ENCODE measurements at regions not wholly inside any gene's neighbourhood (a gene's known extent, or its start where the extent isn't known, plus 50 kb on each side); places are given as distances from the start of the nearest gene placed in this dataset.

- no peak for DNase-seq (ENCODE audit: extremely low read depth, low read depth)
- TF ChIP-seq CTCF (IDR thresholded peaks at IDR 0.05; ENCODE audit: low read depth, low read length), result no peak
Measured at GRCh38 chr11:106369224-106369623, 291.8 kb downstream of the AASDHPPT start.

- DNase-seq (ENCODE audit: extremely low read depth, low read depth), result no peak
- TF ChIP-seq CTCF (IDR thresholded peaks at IDR 0.05; ENCODE audit: low read depth, low read length), result no peak
Measured at GRCh38 chr11:106378513-106379179, 301.2 kb downstream of the AASDHPPT start.

- no peak for TF ChIP-seq CTCF (IDR thresholded peaks at IDR 0.05; ENCODE audit: low read depth, low read length)
- no peak for DNase-seq (ENCODE audit: extremely low read depth, low read depth)
Measured at GRCh38 chr11:106379265-106379664, 301.8 kb downstream of the AASDHPPT start.

GRCh38 chr11:106379712-106380111 is 302.2 kb downstream of the AASDHPPT start:
- TF ChIP-seq CTCF (IDR thresholded peaks at IDR 0.05; ENCODE audit: low read depth, low read length), result no peak
- DNase-seq (ENCODE audit: extremely low read depth, low read depth), result no peak

GRCh38 chr11:106381895-106382294 is 304.4 kb downstream of the AASDHPPT start:
- no peak for DNase-seq (ENCODE audit: extremely low read depth, low read depth)
- TF ChIP-seq CTCF (IDR thresholded peaks at IDR 0.05; ENCODE audit: low read depth, low read length), result no peak

- DNase-seq (ENCODE audit: extremely low read depth, low read depth), result no peak
- no peak for TF ChIP-seq CTCF (IDR thresholded peaks at IDR 0.05; ENCODE audit: low read depth, low read length)
Measured at GRCh38 chr11:106384429-106384828, 307.0 kb downstream of the AASDHPPT start.

- TF ChIP-seq CTCF (IDR thresholded peaks at IDR 0.05; ENCODE audit: low read depth, low read length), result no peak
Measured at GRCh38 chr11:106386519-106386918, 309.1 kb downstream of the AASDHPPT start.

More at GRCh38 chr11:106386519-106386918, 309.1 kb downstream of the AASDHPPT start:
- DNase-seq (ENCODE audit: extremely low read depth, low read depth), result no peak
